ENCODE measurements at regions not wholly inside any gene's neighbourhood (a gene's known extent, or its start where the extent isn't known, plus 50 kb on each side); places are given as distances from the start of the nearest gene placed in this dataset.

DNA sequence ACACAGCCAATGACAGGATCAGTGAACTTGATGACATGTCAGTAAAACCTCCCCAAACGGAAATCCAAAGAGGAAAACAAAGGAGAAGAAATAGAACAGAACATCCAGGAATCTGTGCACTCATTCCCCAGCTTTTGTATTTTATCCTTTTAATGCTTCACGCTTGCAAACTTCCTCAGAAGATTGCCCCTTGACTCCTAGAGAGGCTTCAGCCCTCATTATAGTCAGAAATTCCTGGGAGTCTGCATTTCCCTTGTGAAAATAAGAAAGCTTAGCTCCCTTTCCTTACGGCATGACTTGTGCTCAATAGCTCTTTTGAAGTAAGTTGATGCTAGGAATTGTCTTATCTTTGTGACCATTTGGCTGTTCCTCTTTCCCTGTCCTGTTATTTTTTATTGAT, 313.6 kb upstream of the OPRM1 start:
- Histone ChIP-seq H3T11ph (ENCODE audit: low read length) (no peak overlapping the region), H3K4ac (ENCODE audit: low read depth, low read length) (no peak overlapping the region), H2AFZ (ENCODE audit: low read length) (no peak overlapping the region), H3K4me1 (ENCODE audit: insufficient read depth, low read length) (no peaks in the 10 kb centered on the region), H3K27me3 (ENCODE audit: insufficient read depth, low read length) (no peaks in the 10 kb centered on the region), H3K9ac (ENCODE audit: extremely low read depth, insufficient read length, low read length) (no peak overlapping the region), H3K18ac (ENCODE audit: insufficient read length, low read depth, low read length) (no peak overlapping the region), H3K56ac (ENCODE audit: insufficient read length, low read depth, low read length) (no peak overlapping the region), H3K27ac (ENCODE audit: insufficient read length, low read depth, low read length) (no peak overlapping the region), H3K23me2 (ENCODE audit: insufficient read length, low read depth, low read length, poor library complexity, severe bottlenecking) (no peaks in the 10 kb centered on the region), H2BK120ac (ENCODE audit: low read depth, low read length, poor library complexity, severe bottlenecking) (no peak overlapping the region), H2AK5ac (ENCODE audit: insufficient read length, low read length) (no peak overlapping the region), H4K8ac (replicated peaks; ENCODE audit: insufficient read length, low read depth, low read length) (no peak overlapping the region), H3K4me2 (ENCODE audit: insufficient read depth, insufficient read length, low read length) (no peak overlapping the region), H2BK12ac (ENCODE audit: insufficient read length, low read depth, low read length) (no peak overlapping the region), H3K14ac (ENCODE audit: insufficient read depth, low read length) (no peak overlapping the region), H4K91ac (ENCODE audit: insufficient read length, low read depth, low read length) (no peak overlapping the region), H3K79me2 (ENCODE audit: insufficient read depth, low read length) (no peaks in the 10 kb centered on the region), H3K79me1 (ENCODE audit: insufficient read depth, low read depth, low read length, poor library complexity, severe bottlenecking) (no peaks in the 10 kb centered on the region), H2BK20ac (ENCODE audit: low read depth, low read length, poor library complexity, severe bottlenecking) (no peak overlapping the region), H3K23ac (ENCODE audit: insufficient read length, low read depth, low read length) (no peak overlapping the region), H4K5ac (ENCODE audit: insufficient read length, low read depth, low read length) (no peak overlapping the region), H4K20me1 (ENCODE audit: control insufficient read depth, insufficient read depth, insufficient read length) (no peaks in the 10 kb centered on the region), H3K9me3 (ENCODE audit: control insufficient read depth, low read depth, low read length) (no peaks in the 10 kb centered on the region), H2BK5ac (ENCODE audit: insufficient read length, low read length) (no peak overlapping the region), H2BK15ac (ENCODE audit: low read depth, low read length) (no peak overlapping the region)
- no peak for TF ChIP-seq CTCF (conservative IDR thresholded peaks at IDR 0.05)
- Mint-ChIP-seq H3K9me3 (peaks cover 0 to 4% of the 10 kb centered on the region in 2 experiments; a peak in 1 of 5 replicates), H3K36me3 (ENCODE audit: insufficient read depth in 1 of 3, low read depth in 3 of 3) (no peaks in the 10 kb centered on the region), H3K4me3 (no peak overlapping the region), H3K27me3 (ENCODE audit: low read depth) (no peaks in the 10 kb centered on the region), H3K4me1 (peaks cover 6% of the 10 kb centered on the region in 2 experiments), H3K27ac (no peak overlapping the region)
- no CpG with 5 or more reads among the region's 3 CpGs for WGBS (ENCODE audit: extremely low coverage, insufficient read length, low lambda C conversion rate)
- no peak for DNase-seq
